HG02938 (cell line): ENCODE measurements at regions not wholly inside any gene's neighbourhood (a gene's known extent, or its start where the extent isn't known, plus 50 kb on each side); places are given as distances from the start of the nearest gene placed in this dataset.
A peak's percentile ranks its signal among the peaks of the same experiment; 100 is the strongest.

Source experiments
- ATAC-seq: cut with Tn5 transposase; IDR thresholded peaks from one replicate; pipeline ENCODE4 v1.9.1; 2021; ENCODE audit warnings: mild to moderate bottlenecking, moderate library complexity; ENCODE audit not compliant: unreplicated experiment

- ATAC-seq, result no peak
These were observed 131.4 kb upstream of the UBASH3B start for GRCh38 chr11:122523846-122524805.

- no peak for ATAC-seq
These were observed 133.9 kb upstream of the UBASH3B start for GRCh38 chr11:122521626-122522025.

GRCh38 chr11:122517403-122518379, 137.8 kb upstream of the UBASH3B start:
- ATAC-seq, result no peak

GRCh38 chr11:122516686-122517085, 138.8 kb upstream of the UBASH3B start:
- ATAC-seq, result no peak

GRCh38 chr11:122513997-122514396, 141.5 kb upstream of the UBASH3B start:
- ATAC-seq, result no peak

GRCh38 chr11:122513328-122513727, 142.2 kb upstream of the UBASH3B start:
- ATAC-seq, result no peak

DNA sequence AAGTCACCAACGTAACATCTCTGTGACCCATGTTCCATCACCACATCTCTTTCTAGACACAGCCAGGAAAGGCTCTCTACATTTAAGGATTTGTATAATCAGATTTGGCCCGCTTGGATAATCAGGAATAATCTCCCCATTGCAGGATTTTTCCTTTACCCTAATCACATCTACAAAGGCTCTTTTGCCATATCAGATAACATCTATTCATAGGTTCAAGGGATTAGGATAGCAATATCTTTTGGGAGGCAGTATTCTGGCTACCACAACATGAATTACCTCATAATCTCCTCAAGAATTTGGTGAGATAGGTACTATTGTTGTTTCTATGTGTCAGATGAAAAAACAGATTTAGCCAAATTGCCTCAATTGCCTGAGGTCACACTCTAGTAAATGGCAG, 142.8 kb upstream of the UBASH3B start:
- no peak for ATAC-seq

GRCh38 chr11:122509899-122510298, 145.6 kb upstream of the UBASH3B start:
- ATAC-seq, result no peak

GRCh38 chr11:122509091-122509490, 146.4 kb upstream of the UBASH3B start:
- ATAC-seq, result no peak

GRCh38 chr11:122505304-122506006, 150.1 kb upstream of the UBASH3B start:
- peak; percentile 73 for ATAC-seq

- no peak for ATAC-seq
These were observed 161.3 kb upstream of the UBASH3B start for GRCh38 chr11:122494221-122494620.

DNA sequence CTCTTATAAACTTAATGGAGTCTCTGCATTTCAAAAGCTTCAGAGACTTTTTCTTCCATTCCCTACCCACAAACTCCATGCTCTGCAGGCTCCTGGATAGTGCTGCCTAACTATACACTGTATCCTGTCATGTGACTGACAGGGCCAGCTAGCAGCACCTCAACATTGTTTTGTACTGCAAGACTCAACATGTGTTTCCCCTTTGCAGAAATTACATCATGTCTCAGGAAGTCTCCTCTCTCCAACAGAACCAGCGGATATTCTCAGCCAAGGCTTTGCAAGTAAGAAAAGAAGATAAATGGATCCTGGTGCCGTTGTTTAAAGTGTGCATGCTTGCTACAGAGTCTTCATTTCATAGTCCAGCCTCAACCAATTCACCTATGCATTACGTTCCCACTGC, 164.0 kb upstream of the UBASH3B start:
- no peak for ATAC-seq

DNA sequence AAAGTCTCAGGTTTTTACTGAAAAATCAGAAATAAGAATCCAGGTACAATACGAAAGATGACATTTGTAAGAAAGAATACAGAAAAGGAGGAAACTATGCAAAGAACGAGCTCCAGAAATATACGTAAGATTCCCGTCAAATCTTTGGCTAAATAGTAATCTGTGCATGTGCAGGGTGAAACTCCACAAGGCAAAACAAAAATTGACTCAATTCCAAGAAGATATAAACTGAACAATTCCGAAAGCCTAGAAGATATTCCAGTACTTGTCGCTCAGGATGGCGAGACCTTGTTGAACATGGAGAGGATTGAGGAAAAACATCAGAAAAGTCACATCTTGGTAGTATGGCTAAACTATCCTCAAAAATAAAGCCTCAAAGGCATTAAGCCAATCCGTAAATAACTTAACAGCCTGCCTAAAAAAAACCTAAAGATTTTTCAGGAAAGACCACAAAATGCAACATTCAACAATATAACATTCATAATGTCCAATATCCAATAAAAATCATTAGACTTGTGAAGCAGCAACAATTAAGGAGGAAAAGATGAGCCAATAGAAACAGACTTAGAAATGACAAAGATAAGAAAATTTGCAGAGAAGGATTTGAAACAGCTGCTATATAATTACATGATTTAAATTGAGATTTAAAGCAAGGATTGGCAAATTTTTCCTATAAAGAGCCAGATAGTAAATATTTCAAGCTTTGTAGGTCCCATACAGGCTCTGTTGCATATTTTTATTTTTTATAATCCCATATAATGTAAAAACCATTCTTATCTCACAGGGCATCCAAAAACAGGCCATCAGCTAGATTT, 166.4 kb upstream of the UBASH3B start:
- no peak for ATAC-seq

GRCh38 chr11:122487669-122488068, 167.9 kb upstream of the UBASH3B start:
- no peak for ATAC-seq

DNA sequence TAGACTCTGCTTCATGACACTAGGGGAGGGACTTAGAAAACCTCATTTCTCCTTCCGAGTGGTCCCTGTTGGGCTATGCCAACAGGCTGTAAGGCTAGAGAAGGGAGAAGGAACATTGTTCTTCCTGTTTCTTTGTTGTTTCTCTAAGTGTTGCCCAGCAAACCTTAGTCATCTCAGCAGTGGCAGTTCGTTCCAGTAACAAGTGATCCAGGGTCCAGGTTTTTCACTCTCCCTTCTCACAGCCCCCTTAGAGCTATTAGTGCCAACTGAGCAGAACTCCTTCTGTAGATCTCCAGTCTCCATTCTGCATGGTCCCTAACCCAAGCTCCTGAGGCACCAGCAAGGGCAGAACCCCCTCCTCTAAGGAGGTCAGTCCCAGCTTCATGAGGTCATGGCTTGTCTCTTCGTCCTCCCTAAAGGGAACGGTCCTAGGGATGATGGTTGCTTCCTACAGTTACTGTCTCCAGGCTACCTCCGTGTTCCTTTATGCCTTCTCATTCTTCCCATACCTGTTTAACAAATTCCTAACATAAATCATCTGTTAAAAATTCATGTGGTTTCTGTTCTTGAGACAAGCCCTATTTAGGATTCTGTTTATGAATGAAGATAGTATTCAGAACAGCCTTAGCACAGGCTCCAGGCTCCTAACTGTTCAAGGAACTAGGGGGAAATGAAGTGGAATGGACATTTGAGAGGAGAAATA, 168.6 kb upstream of the UBASH3B start:
- ATAC-seq, result no peak

GRCh38 chr11:122478986-122479385, 176.5 kb upstream of the UBASH3B start:
- ATAC-seq, result no peak

DNA sequence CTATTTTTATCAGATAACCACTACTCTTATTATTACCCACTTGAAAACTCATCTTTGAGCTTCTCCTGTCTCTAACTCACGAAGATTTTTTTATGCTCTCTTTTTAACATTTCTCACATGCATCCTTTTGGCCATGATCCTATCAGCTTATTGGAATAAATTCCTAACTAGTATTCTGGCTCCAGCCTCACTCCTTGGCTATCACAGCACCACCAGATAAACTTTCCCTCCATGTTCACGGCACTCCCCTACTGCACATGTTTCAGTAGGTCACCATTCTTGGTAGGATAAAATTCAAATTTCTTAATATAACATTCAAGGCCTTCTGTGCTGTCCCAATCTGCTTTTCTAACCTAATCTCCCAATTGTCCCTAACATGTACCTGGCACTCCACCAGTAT, 186.6 kb upstream of the UBASH3B start:
- no peak for ATAC-seq

- ATAC-seq, result no peak
These were observed 192.0 kb upstream of the UBASH3B start for GRCh38 chr11:122463530-122463929.

- no peak for ATAC-seq
These were observed 196.5 kb upstream of the UBASH3B start for GRCh38 chr11:122459064-122459463.
